ENCODE measurements at regions not wholly inside any gene's neighbourhood (a gene's known extent, or its start where the extent isn't known, plus 50 kb on each side); places are given as distances from the start of the nearest gene placed in this dataset.
"Not testable (repeated sequence)": the region's sequence is repeated elsewhere in the genome, so short reads cannot be mapped to it uniquely, and the experiment has no call there.

- DNase-seq = not testable (repeated sequence)
Measured at GRCh38 chr9:41075671-41076070, 52.8 kb downstream of the FOXD4L6 start.

GRCh38 chr9:41074356-41074942 is 54.0 kb downstream of the FOXD4L6 start:
- not testable (repeated sequence) for DNase-seq

GRCh38 chr9:41073471-41074243 is 54.8 kb downstream of the FOXD4L6 start:
- DNase-seq = not testable (repeated sequence)

GRCh38 chr9:41064125-41064795 is 64.2 kb downstream of the FOXD4L6 start:
- DNase-seq = not testable (repeated sequence)

- not testable (repeated sequence) for DNase-seq
Measured at GRCh38 chr9:41063243-41063642, 65.2 kb downstream of the FOXD4L6 start.

GRCh38 chr9:41059603-41060002 is 68.9 kb downstream of the FOXD4L6 start:
- not testable (repeated sequence) for DNase-seq

- not testable (repeated sequence) for DNase-seq
Measured at GRCh38 chr9:41053666-41054363, 74.7 kb downstream of the FOXD4L6 start.

GRCh38 chr9:41048672-41049071 is 79.8 kb downstream of the FOXD4L6 start:
- DNase-seq = not testable (repeated sequence)

GRCh38 chr9:41047792-41048191 is 80.7 kb downstream of the FOXD4L6 start:
- not testable (repeated sequence) for DNase-seq

GRCh38 chr9:41044930-41045329 is 83.6 kb downstream of the FOXD4L6 start:
- not testable (repeated sequence) for DNase-seq

- DNase-seq = not testable (repeated sequence)
Measured at GRCh38 chr9:41043433-41043832, 85.0 kb downstream of the FOXD4L6 start.

- DNase-seq = not testable (repeated sequence)
Measured at GRCh38 chr9:41042111-41042510, 86.4 kb downstream of the FOXD4L6 start.

- not testable (repeated sequence) for DNase-seq
Measured at GRCh38 chr9:41040705-41041342, 87.7 kb downstream of the FOXD4L6 start.

GRCh38 chr9:41035276-41035675 is 93.2 kb downstream of the FOXD4L6 start:
- DNase-seq = not testable (repeated sequence)

- DNase-seq = not testable (repeated sequence)
Measured at GRCh38 chr9:41034699-41035197, 93.7 kb downstream of the FOXD4L6 start.

- DNase-seq = not testable (repeated sequence)
Measured at GRCh38 chr9:41033877-41034276, 94.6 kb downstream of the FOXD4L6 start.

- not testable (repeated sequence) for DNase-seq
Measured at GRCh38 chr9:41033360-41033759, 95.1 kb downstream of the FOXD4L6 start.

- not testable (repeated sequence) for DNase-seq
Measured at GRCh38 chr9:41026912-41027676, 101.4 kb downstream of the FOXD4L6 start.

- DNase-seq = not testable (repeated sequence)
Measured at GRCh38 chr9:41022365-41022764, 106.1 kb downstream of the FOXD4L6 start.

GRCh38 chr9:41019858-41020562 is 108.5 kb downstream of the FOXD4L6 start:
- DNase-seq = not testable (repeated sequence)

GRCh38 chr9:41018948-41019347 is 109.5 kb downstream of the FOXD4L6 start:
- not testable (repeated sequence) for DNase-seq

Measured in activated CD4-positive, CD25-positive, alpha-beta regulatory T cell treated with anti-CD3 and anti-CD28 coated beads, Interleukin-2, amount 50 U/mL, for 72 hours (primary cell).